Ovary (tissue), 7 donors: ENCODE measurements at regions not wholly inside any gene's neighbourhood (a gene's known extent, or its start where the extent isn't known, plus 50 kb on each side); places are given as distances from the start of the nearest gene placed in this dataset.

Experiments
- DNase-seq, 5 donors: peaks; one replicate each; pipeline ENCODE4 v3.0.0-alpha.2; 2019 to 2020
- H3K27ac ChIP-seq, 2 donors: fragments of 200-600 bp; one replicate each; pipeline versions ENCODE4 v1.5.1 to v1.8.0; 2019 to 2022
- H3K27me3 ChIP-seq: fragments of 200-600 bp; one replicate; pipeline ENCODE4 v1.8.0; 2022
- H3K36me3 ChIP-seq: fragments of 200-600 bp; sonication (generic); one replicate; pipeline ENCODE4 v1.5.1; 2019
- H3K4me1 ChIP-seq: one replicate; pipeline ENCODE4 v1.8.1; 2013; ENCODE audit warnings: mild to moderate bottlenecking, moderate library complexity; ENCODE audit not compliant: insufficient read depth
- H3K4me3 ChIP-seq: fragments of 200-600 bp; sonication (generic); one replicate; pipeline ENCODE4 v1.5.1; 2017
- H3K9me3 ChIP-seq, 2 donors: fragments of 200-600 bp in 1 of 2; sonication (generic) in 1 of 2; one replicate each; pipeline versions ENCODE4 v1.5.1 to v1.8.1; 2013 to 2019; ENCODE audit warnings: mild to moderate bottlenecking in 1 of 2, moderate library complexity in 1 of 2
- EP300 ChIP-seq: sonication (generic); formaldehyde crosslinking; IDR thresholded peaks from one replicate; pipeline ENCODE4 v1.6.1; 2017; ENCODE audit warnings: antibody characterized with exemption
- POLR2A ChIP-seq: fragments of 450-650 bp; IDR thresholded peaks from one replicate; pipeline ENCODE4 v1.6.1; 2017; ENCODE audit warnings: antibody characterized with exemption, mild to moderate bottlenecking, moderate library complexity
- WGBS, 3 donors: extraction: QIAGEN DNeasy Blood & Tissue Kit in 1 of 3; methylation state at CpG; one replicate each; pipeline versions ENCODE4 v1.1.5 to v1.1.7; 2013 to 2017; 5-methylcytosine and 5-hydroxymethylcytosine counted together
- intact Hi-C, 4 donors: fragments of 100-400 bp; cut with DNase I; formaldehyde crosslinking; loops; one replicate each; pipeline versions ENCODE4 v1.11.0 to v1.15.1; 2022 to 2023
- TF ChIP-seq, protein P1 (sequence below), 3 donors: fragments of 450-650 bp in 2 of 3; fragments of 200-600 bp in 1 of 3; IDR thresholded peaks; one replicate each; pipeline versions ENCODE4 v1.5.1 to v1.8.0; 2016 to 2022; ENCODE audit warnings: antibody characterized with exemption in 3 of 3, mild to moderate bottlenecking in 1 of 3
- donor health status: DM: no; HTN: no; CAD: no; lungs with moderate emphysema.
- donor health status: DM: no; HTN: no; CAD: no.
- donor health status: Bipolar disorder and iron deficiency.
- donor health status: DM: no; HTN: no; CAD: no.
- donor health status: DM: yes; HTN: yes; CAD: no.

DNA sequence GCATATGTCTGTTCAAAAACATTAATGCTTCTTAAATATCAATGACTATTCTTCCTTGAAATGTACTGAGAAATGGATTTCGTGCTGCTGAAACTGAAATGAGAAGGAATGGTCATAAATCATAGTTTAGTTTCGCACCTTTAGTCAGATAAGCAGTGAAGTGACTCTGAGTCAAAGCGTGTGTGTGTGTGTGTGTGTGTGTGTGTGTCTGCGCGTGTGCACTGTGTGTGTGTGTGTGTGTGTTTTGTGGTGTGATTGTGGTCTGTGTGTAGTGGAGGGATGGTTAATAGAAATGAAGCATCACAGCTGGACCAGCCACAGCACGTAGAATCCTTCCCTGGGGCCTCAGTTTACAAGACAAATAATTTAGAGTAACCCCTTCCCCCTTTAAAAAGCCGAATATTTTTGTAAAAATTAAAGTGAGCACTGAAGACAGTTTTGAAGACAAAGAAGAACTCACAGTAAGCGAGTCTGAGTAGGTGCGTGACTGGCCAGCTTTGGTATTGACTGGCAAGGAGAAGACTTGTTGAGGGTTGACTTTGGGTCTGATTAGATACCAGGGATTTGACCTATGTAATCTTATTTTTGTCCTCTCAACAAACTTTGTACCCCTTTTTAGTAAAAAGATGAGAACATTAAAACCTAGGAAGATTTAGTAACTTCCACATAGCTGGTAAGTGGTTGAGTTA is 202.0 kb upstream of the IL12A start:
- no peaks in the 10 kb centered on the region for H3K4me1 ChIP-seq
- intact Hi-C loops, result no loop called here
- DNase-seq, result no peak
- WGBS, 3 donors, result 84 to 85% (median 84%) methylated on average over 9 of the region's 9 CpGs
- H3K27ac ChIP-seq, result no peak overlapping the region
- no peaks in the 10 kb centered on the region for H3K27me3 ChIP-seq
- no peak overlapping the region for H3K4me3 ChIP-seq
- TF ChIP-seq EP300, result no peak
- TF ChIP-seq, protein P1, sequence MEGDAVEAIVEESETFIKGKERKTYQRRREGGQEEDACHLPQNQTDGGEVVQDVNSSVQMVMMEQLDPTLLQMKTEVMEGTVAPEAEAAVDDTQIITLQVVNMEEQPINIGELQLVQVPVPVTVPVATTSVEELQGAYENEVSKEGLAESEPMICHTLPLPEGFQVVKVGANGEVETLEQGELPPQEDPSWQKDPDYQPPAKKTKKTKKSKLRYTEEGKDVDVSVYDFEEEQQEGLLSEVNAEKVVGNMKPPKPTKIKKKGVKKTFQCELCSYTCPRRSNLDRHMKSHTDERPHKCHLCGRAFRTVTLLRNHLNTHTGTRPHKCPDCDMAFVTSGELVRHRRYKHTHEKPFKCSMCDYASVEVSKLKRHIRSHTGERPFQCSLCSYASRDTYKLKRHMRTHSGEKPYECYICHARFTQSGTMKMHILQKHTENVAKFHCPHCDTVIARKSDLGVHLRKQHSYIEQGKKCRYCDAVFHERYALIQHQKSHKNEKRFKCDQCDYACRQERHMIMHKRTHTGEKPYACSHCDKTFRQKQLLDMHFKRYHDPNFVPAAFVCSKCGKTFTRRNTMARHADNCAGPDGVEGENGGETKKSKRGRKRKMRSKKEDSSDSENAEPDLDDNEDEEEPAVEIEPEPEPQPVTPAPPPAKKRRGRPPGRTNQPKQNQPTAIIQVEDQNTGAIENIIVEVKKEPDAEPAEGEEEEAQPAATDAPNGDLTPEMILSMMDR (IDR thresholded peaks at IDR 0.05), result no peak
- TF ChIP-seq POLR2A, result no peak
- H3K9me3 ChIP-seq, result no peaks in the 10 kb centered on the region
- no peaks in the 10 kb centered on the region for H3K36me3 ChIP-seq

DNA sequence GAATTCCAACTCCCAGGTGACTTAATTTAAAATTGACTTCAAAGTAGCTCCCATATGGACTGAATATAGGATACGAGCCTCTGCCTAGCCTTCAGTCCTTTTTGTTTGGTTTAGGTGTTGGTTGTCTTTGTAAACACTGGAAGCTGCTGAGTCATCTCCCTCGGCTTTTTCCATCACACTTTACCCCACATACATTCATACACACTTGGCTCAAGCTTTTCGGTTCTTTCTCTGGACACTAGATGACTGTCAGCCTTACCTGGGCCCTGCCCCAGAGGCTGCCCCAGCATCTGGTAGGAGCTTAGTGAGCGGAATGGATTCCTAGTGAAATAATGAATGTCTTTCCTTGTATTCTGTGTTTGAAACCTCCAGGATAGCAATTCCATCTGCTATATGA is 201.5 kb upstream of the IL12A start:
- Histone ChIP-seq H3K4me1 (no peaks in the 10 kb centered on the region), H3K27me3 (no peaks in the 10 kb centered on the region), H3K9me3 (no peaks in the 10 kb centered on the region), H3K4me3 (no peak overlapping the region), H3K27ac (no peak overlapping the region), H3K36me3 (no peaks in the 10 kb centered on the region)
- DNase-seq, result no peak
- TF ChIP-seq EP300 (no peak), POLR2A (no peak)
- TF ChIP-seq, protein P1 (IDR thresholded peaks at IDR 0.05), result no peak
- 50 to 71% (median 68%) methylated on average over 4 of the region's 4 CpGs for WGBS, 3 donors
- intact Hi-C loops, result no loop called here

DNA sequence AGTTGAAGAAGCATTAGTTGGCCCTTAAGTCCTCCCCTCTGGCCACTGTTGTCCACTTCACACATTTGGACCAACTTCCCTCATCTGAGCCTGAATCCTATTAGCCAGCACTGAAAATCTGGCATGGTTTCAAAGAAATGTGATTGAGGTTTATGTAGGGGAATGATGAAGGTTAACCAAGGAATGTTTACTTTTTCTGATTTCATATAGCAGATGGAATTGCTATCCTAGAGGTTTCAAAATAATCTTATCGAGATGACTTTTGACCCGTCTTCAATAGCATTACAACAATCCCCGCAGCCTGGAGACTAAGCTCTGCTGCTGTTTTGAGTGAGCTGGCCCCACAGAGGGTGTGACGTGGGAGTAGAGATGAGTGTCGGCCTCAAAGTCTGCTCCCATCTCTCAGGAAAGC is 200.8 kb upstream of the IL12A start:
- H3K27ac ChIP-seq, result peak overlapping the region in 1 of 2 donors; percentile 11

DNA sequence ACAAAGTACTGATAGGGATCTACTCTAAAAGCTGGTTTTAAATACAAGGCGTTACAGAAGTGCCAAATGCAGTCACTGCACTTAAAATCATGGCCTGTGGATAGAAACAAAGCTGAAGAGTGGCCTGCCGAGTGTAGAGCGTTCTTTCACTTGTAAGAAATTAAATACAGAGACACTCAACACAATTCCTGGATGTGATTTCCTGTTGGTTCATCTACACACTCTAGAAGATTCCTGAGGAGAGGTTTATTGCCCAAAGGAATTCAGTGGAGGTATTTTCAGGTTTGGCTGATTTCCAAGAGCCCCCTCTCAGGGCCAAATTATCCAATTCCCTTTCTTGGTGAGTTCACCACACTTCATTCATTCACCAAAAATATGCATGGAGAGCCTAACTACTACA is 200.3 kb upstream of the IL12A start:
- intact Hi-C loops, result no loop called here
- DNase-seq, result no peak
- WGBS, 3 donors, result 83 to 89% (median 86%) methylated on average over 3 of the region's 3 CpGs
- TF ChIP-seq, protein P1 (IDR thresholded peaks at IDR 0.05), result no peak
- TF ChIP-seq POLR2A, result no peak
- peak overlapping the region in 1 of 2 donors; percentile 11 for H3K27ac ChIP-seq
- no peaks in the 10 kb centered on the region for H3K27me3 ChIP-seq
- no peaks in the 10 kb centered on the region for H3K36me3 ChIP-seq
- H3K9me3 ChIP-seq, result no peaks in the 10 kb centered on the region
- H3K4me1 ChIP-seq, result no peaks in the 10 kb centered on the region
- no peak overlapping the region for H3K4me3 ChIP-seq

More for the DNA sequence above, 200.8 kb upstream of the IL12A start:
- 70 to 82% (median 74%) methylated on average over 5 of the region's 5 CpGs for WGBS, 3 donors
- Histone ChIP-seq H3K4me3 (no peak overlapping the region), H3K36me3 (no peaks in the 10 kb centered on the region), H3K27me3 (no peaks in the 10 kb centered on the region), H3K9me3 (no peaks in the 10 kb centered on the region), H3K4me1 (no peaks in the 10 kb centered on the region)
- no peak for DNase-seq
- TF ChIP-seq, protein P1 (IDR thresholded peaks at IDR 0.05), result no peak
- TF ChIP-seq POLR2A (no peak), EP300 (no peak)
- intact Hi-C loops, result no loop called here
